NCI-H1092 (cell line): ENCODE measurements at regions not wholly inside any gene's neighbourhood (a gene's known extent, or its start where the extent isn't known, plus 50 kb on each side); places are given as distances from the start of the nearest gene placed in this dataset.

Experiments used
- DNase-seq: peaks from one replicate; lab custom pipeline; 2025; lab: John Stamatoyannopoulos, UW

GRCh38 chr15:53462651-53463050 lies 296.8 kb downstream of the WDR72 start:
- no peak for DNase-seq

DNA sequence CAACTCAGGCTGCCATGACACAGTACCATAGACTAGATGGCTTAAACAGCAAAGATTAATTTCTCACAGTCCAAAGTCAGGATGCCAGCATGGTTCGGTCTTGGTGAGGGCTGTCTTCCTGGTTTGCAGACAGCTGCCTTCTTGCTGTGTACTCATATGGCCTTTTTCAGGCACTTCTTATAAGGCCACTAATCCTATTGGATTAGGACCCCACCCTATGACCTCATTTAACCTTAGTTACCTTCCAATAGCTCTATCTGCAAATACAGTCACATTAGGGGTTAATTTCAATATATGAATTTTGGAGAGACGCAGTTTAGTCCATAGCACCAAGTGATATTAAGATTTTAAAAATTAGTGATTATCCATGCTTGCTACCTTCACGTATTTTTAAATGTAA lies 297.8 kb downstream of the WDR72 start:
- DNase-seq, result no peak

- no peak for DNase-seq
These were observed 300.7 kb downstream of the WDR72 start for GRCh38 chr15:53458736-53459135.

- DNase-seq, result no peak
These were observed 302.0 kb downstream of the WDR72 start for GRCh38 chr15:53457479-53457878.

GRCh38 chr15:53454843-53455721 lies 304.4 kb downstream of the WDR72 start:
- no peak for DNase-seq

DNA sequence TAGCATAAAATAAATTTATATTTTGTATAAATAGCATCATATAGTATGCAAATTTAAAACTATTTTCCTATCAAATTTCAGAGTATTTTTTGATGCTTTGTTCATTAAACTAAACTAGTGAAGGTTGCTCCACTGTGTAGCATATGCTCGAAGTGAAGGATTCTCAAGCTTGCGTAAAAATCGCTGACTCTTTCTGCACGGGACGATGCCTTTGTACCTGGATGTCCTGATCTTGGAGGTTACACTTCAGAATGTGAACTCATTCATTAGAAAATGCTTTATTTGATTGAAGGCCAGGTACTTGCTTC lies 305.0 kb downstream of the WDR72 start:
- DNase-seq, result no peak

- no peak for DNase-seq
These were observed 306.0 kb downstream of the WDR72 start for GRCh38 chr15:53453253-53454105.

- no peak for DNase-seq
These were observed 311.0 kb downstream of the WDR72 start for GRCh38 chr15:53448232-53449015.

DNA sequence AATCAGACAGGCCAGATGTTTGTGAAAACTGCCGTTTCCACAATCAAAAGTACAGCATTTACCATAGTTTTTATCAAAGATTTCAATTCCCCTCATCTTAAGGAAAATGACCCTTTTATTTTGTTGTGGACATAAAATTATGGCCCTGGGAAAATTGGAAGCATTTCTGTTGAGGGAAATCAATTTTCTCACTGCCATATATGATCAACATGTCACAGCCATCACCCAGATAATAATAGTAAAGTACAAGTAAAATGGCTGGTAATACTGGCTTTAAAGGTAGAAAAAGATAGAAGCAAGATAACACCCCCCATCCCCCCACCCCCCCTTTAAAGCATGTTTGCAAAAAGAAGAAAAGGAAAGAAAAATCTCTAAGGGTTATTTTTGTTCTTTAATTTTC lies 311.7 kb downstream of the WDR72 start:
- no peak for DNase-seq

DNA sequence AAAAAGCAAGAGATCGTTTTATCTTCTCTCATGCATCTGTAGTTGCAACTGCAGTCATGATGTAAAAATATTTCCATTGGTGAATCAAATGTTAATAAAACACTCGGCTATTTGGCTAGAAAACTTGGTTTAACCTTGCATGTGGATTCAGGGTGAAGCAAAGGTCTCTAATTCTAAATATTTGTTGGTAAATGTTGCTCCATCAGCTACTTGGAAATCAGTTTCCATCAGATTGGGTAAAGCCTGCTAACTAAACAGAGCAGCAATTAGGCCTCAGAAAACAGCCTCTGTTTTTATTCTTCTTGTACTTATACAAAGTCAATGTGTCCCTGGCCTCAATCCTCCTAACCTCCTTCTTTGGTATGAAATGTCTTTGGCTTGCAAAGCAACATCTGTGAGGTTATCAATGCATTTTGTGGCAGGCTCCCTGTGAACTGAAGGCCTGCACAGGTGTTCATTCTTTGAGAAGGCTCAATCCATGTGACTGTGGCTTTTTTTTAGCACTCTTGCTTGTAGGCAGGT lies 312.3 kb downstream of the WDR72 start:
- DNase-seq, result no peak

- DNase-seq, result no peak
These were observed 313.1 kb downstream of the WDR72 start for GRCh38 chr15:53446376-53446775.

- no peak for DNase-seq
These were observed 313.9 kb downstream of the WDR72 start for GRCh38 chr15:53445531-53445930.

DNA sequence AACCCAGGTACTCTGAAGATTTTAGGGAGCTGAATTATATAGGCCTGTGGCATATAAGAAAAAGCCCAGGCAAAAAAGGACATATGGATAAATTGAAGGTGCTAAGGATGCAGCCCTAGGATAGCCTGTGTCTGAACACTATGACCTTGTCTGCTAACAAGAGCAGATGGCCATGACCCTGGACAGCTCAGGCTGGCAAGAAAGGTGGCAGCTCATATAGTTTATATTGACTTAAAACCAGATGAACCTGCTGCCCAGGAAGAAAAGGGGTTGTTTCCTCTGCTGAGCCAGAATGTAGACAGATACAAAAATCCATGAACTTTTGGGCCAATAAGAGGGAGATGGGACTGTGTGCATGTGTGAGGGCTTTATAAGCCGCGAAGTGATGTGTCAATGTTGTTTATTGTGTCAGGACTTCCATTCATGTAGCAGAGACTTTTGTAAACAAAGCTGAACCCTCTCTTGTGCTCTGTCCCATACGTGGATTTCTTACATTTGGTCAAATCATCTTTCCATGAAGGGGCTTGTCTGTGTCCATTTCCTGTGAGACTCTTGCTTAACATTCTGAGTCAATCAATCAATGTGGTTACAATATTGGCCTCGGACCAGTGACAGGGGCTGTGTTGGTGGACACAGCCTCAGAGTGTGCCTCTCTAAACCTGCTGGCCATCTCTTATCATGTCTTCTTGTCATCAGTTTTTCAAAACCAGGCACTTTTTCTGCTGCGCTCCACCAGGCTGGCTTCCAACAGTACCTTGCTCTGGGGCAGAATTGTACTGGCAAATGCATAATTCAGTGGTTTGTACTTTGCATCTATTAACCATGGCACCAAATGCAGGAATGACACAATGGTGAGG lies 321.2 kb downstream of the WDR72 start:
- DNase-seq, result no peak

DNA sequence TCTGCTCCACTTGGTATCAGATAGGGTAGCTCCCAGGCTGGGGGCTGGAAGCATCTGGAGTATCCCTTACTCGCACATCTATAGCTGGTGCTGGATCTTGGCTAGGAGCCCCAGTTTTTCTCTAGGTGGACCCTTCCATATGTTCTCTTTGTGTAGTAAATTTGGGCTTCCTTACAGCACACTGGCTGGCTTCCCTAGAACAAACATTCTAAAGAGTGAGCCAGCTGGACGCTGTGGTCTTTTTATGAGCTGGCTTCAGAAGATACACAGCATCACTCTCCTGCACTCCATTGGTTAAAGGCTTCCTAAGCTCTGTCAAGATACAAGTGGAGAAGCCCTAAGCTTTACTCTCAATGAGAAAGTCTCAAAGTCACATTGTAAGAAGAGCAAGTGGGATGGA lies 322.1 kb downstream of the WDR72 start:
- no peak for DNase-seq

GRCh38 chr15:53434174-53434678 lies 325.2 kb downstream of the WDR72 start:
- DNase-seq, result no peak

DNA sequence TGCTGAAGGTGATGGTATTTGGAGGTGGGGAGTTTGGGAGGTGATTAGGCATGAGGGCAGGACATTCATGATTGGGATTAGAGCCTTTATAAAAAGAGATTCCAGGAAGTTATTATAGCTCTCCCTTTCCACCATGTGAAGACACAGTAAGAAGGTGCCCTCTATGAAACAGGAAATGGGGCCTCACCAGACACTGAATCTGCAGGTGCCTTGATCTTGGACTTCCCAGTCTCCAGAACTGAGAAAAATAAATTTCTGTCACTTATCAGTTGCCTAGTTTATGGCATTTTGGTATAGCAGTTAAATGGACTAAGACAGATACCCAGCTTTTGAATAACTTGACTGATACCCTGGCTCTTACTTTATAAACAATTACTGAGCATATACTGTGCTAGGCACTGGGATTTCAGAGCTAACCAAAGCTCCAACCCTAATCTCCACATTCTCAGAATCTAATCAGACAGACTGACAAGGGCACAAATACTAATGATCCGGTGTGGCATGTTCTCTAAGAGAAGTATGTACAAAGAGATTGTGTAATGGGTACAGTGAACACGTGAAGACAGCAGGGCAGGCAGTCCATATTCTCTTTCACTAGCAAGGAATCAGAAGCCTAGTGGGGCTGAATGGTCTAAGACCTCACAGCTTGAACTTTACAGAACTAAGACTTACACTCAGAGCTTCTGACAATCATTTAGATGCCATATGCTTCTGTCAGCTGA lies 343.1 kb downstream of the WDR72 start:
- DNase-seq, result no peak

DNA sequence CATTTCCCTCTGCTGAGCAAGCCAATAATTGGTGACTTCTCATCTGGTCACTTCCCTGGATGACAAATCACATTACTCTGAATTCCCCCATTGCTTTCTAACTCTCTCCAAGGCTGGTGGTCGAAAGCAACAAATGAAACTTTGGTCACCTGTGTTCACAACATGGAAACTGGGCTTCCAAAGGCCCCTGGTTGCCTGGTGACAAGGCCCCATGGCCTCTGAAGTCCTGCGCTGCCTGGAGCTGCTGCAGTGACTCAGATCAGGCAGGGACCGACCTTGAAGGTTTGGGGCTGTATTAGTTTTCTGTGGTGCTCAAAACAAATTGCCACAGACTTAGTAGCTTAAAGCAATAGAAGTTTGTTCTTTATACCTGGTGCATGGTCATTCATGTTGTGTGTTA lies 345.3 kb downstream of the WDR72 start:
- DNase-seq, result no peak

DNA sequence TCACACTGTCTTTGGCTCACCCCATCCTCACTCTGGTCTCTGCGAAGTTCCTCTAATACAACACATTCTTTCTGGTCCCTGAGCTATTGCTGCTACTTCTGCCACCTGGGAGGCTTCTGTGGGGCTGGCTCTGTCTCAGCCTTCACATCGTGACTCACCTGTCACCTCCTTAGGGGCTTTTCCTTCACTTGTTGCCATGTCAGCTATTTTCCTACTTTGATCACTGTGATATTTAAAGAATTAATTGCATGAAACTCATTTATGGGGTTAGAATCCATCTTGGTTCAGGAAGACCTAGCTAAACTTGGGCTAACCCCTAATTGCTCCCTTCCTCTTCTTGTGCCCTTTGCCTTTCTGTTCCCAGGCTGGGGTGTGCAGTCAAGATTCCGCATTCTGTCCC lies 346.9 kb downstream of the WDR72 start:
- DNase-seq, result no peak

- no peak for DNase-seq
These were observed 354.5 kb downstream of the WDR72 start for GRCh38 chr15:53404930-53405493.

DNA sequence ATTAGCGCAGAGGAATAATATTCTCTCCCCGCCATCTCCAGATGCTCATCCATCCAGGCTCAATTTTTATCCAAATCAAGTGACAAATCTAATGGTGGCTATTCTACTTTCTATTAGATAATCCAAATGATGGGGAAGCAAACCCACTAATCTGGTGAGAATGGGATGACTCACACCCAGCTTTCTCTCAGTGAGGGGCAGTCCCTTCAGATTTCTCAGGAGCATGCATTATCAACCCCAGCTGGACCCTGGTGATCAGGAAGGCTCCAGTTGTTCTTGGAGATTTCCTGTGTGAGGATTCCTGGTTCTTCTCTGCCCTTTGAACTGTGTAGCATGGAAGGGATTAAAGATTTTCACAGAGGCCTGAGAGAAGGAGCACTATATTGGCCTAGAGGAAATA lies 358.0 kb downstream of the WDR72 start:
- no peak for DNase-seq
